Psoas muscle (tissue), 7 donors: ENCODE measurements at regions not wholly inside any gene's neighbourhood (a gene's known extent, or its start where the extent isn't known, plus 50 kb on each side); places are given as distances from the start of the nearest gene placed in this dataset.

ENCODE experiments used
- ATAC-seq, 4 donors: fragments of 200-7000 bp; cut with Tn5 transposase; one replicate each; pipeline ENCODE4 v1.9.1; 2020; ENCODE audit warnings: moderate library complexity in 3 of 4, mild to moderate bottlenecking in 2 of 4
- DNase-seq, 2 donors: peaks; one replicate each; pipeline ENCODE4 v3.0.0-alpha.2; 2020
- H3K27ac ChIP-seq: fragments of 200-600 bp; one replicate; pipeline ENCODE4 v1.8.0; 2022
- H3K27me3 ChIP-seq, 3 donors: fragments of 200-600 bp in 1 of 3; one replicate each; pipeline versions ENCODE4 v1.6.1 to v1.8.0; 2013 to 2022; ENCODE audit warnings: low read length in 2 of 3, mild to moderate bottlenecking in 2 of 3, moderate library complexity in 1 of 3; ENCODE audit not compliant: insufficient read depth in 3 of 3
- H3K36me3 ChIP-seq, 2 donors: fragments of 200-600 bp in 1 of 2; one replicate each; pipeline versions ENCODE4 v1.6.1 to v1.8.0; 2013 to 2022; ENCODE audit warnings: low read depth in 1 of 2, mild to moderate bottlenecking in 1 of 2, moderate library complexity in 1 of 2; ENCODE audit not compliant: insufficient read depth in 1 of 2
- H3K4me1 ChIP-seq: fragments of 200-600 bp; one replicate; pipeline ENCODE4 v1.8.0; 2022
- H3K4me3 ChIP-seq: fragments of 200-600 bp; one replicate; pipeline ENCODE4 v1.8.0; 2022; ENCODE audit warnings: mild to moderate bottlenecking
- H3K9me3 ChIP-seq: fragments of 200-600 bp; one replicate; pipeline ENCODE4 v1.8.0; 2022
- WGBS, 3 donors: extraction: QIAGEN DNeasy Blood & Tissue Kit; methylation state at CpG; one replicate each; pipeline versions ENCODE4 v1.1.6 to v1.1.7; 2013; 5-methylcytosine and 5-hydroxymethylcytosine counted together
- intact Hi-C, 2 donors: fragments of 100-400 bp; cut with DNase I; formaldehyde crosslinking; loops; one replicate each; pipeline versions ENCODE4 v1.11.0 to v1.14.2; 2022
- TF ChIP-seq, protein P1 (sequence below): fragments of 200-600 bp; IDR thresholded peaks from one replicate; pipeline ENCODE4 v1.8.0; 2022; ENCODE audit warnings: antibody characterized with exemption
- donor health status: healthy with polysubstance abuse.
- donor health status: DM: no; HTN: no; CAD: no; lungs with moderate emphysema.
- donor health status: Bipolar disorder and iron deficiency.
- donor health status: healthy.
- donor health status: DM: yes; HTN: yes; CAD: no.
- donor health status: DM: no; HTN: no; CAD: no.
- donor health status: DM: yes; HTN: yes; CAD: no.

DNA sequence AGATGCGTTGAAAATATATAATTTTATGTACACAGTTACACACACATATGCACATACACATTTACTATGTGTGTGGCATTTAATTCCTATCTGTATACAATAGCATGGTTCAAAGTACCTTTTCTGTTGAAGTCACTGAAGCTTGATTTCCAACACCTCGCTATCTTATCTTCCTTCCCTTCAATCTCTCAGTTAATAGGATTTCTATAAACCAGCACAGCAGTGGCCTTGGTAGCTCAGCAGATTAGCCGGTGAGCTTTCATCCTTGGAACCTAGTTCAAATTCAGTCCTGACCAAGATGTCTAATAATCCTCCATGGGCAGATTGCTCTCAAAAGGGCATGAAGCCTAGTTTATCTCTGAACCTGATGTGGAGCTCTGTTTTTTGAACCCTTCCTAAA lies 2389.5 kb downstream of the MAT2B start:
- no peaks in the 10 kb centered on the region for H3K27me3 ChIP-seq
- H3K4me3 ChIP-seq = no peak overlapping the region
- intact Hi-C loops = no loop called here
- H3K9me3 ChIP-seq = no peaks in the 10 kb centered on the region
- ATAC-seq = no peak
- no peak overlapping the region for H3K27ac ChIP-seq
- no peak for DNase-seq
- H3K4me1 ChIP-seq = no peaks in the 10 kb centered on the region
- H3K36me3 ChIP-seq = no peaks in the 10 kb centered on the region
- TF ChIP-seq, protein P1, sequence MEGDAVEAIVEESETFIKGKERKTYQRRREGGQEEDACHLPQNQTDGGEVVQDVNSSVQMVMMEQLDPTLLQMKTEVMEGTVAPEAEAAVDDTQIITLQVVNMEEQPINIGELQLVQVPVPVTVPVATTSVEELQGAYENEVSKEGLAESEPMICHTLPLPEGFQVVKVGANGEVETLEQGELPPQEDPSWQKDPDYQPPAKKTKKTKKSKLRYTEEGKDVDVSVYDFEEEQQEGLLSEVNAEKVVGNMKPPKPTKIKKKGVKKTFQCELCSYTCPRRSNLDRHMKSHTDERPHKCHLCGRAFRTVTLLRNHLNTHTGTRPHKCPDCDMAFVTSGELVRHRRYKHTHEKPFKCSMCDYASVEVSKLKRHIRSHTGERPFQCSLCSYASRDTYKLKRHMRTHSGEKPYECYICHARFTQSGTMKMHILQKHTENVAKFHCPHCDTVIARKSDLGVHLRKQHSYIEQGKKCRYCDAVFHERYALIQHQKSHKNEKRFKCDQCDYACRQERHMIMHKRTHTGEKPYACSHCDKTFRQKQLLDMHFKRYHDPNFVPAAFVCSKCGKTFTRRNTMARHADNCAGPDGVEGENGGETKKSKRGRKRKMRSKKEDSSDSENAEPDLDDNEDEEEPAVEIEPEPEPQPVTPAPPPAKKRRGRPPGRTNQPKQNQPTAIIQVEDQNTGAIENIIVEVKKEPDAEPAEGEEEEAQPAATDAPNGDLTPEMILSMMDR = no peak
- 81 to 86% (median 84%) methylated on average over 3 of the region's 3 CpGs for WGBS, 3 donors

DNA sequence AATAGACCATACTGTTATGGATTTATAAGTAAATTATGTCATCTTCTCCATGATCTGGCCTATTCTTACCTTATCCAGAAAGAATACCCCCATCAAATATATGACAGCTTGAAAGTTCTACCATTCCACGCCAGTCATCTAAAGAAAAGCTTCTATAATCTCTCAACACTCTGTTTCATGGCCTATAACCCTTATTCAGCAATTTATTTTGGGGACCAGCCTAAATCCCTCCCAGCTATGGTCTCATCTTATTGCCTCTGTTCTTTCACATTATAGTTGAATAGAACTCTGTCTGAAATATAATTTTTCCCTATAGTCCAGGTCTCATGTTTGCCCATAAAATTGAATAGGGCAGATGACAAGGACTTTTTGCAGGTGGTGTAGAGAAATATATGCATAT lies 2387.6 kb upstream of the WWC1 start:
- no peaks in the 10 kb centered on the region for H3K27me3 ChIP-seq
- H3K4me3 ChIP-seq = no peak overlapping the region
- TF ChIP-seq, protein P1 = no peak
- 61 to 68% (median 63%) methylated on average over 1 of the region's 1 CpG for WGBS, 3 donors
- H3K36me3 ChIP-seq = no peaks in the 10 kb centered on the region
- H3K9me3 ChIP-seq = no peaks in the 10 kb centered on the region
- no peaks in the 10 kb centered on the region for H3K4me1 ChIP-seq
- no peak for ATAC-seq
- intact Hi-C loops = no loop called here
- DNase-seq = no peak
- H3K27ac ChIP-seq = no peak overlapping the region

GRCh38 chr5:165906871-165907270 lies 2384.6 kb upstream of the WWC1 start:
- no peaks in the 10 kb centered on the region for H3K9me3 ChIP-seq
- H3K36me3 ChIP-seq = no peaks in the 10 kb centered on the region
- intact Hi-C loops = no loop called here
- H3K27me3 ChIP-seq = no peaks in the 10 kb centered on the region
- H3K4me3 ChIP-seq = no peak overlapping the region
- ATAC-seq (no peak), DNase-seq (no peak)
- TF ChIP-seq, protein P1 = no peak
- H3K4me1 ChIP-seq = no peaks in the 10 kb centered on the region
- H3K27ac ChIP-seq = no peak overlapping the region

DNA sequence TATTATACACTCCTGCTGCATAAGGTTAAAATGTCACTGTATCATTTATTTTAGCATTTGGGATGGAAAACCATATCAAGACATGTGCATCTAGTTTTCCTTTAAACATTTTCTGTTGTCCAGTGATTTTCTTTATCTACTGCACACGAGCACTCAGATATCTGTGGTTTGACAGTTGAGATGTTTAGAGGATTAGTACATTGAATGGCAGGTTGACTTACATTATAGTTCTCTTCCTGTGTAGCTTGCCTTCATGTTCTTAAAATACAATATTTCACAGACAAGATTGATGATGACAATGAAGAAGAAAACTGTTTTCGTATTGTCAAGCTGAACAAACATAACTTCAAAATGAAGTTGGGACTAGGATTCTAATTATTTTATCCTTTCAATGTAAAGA lies 2378.4 kb upstream of the WWC1 start:
- no peaks in the 10 kb centered on the region for H3K9me3 ChIP-seq
- H3K4me1 ChIP-seq = no peaks in the 10 kb centered on the region
- no peaks in the 10 kb centered on the region for H3K27me3 ChIP-seq
- 46 to 62% (median 54%) methylated on average over 2 of the region's 2 CpGs for WGBS, 3 donors
- no peak overlapping the region for H3K27ac ChIP-seq
- no peaks in the 10 kb centered on the region for H3K36me3 ChIP-seq
- H3K4me3 ChIP-seq = no peak overlapping the region
- DNase-seq (no peak), ATAC-seq (no peak)
- TF ChIP-seq, protein P1 = no peak
- intact Hi-C loops = no loop called here

DNA sequence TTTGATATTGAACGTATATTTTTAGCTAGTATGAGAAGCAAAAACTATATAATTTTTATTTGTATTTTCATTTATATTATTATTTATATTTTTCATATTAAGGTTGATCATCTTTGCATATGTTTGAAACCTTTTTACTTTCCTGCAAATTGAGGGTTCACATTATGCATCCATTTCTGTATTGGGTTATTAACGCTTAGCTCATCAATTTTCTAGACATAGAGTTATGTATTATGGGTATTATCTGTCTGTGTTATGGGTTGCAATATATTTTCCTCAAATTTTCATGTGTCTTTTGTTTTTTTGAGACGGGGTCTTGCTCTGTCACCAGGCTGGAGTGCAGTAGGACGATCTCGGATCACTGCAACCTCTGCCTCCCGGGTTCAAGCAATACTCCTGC lies 2377.0 kb upstream of the WWC1 start:
- no peak for ATAC-seq
- TF ChIP-seq, protein P1 = no peak
- Histone ChIP-seq H3K36me3 (no peaks in the 10 kb centered on the region), H3K4me3 (no peak overlapping the region), H3K4me1 (no peaks in the 10 kb centered on the region), H3K9me3 (no peaks in the 10 kb centered on the region), H3K27ac (no peak overlapping the region), H3K27me3 (no peaks in the 10 kb centered on the region)
- DNase-seq = no peak
- 88 to 92% (median 91%) methylated on average over 6 of the region's 6 CpGs for WGBS, 3 donors
- intact Hi-C loops = no loop called here
